ENCODE measurements at regions not wholly inside any gene's neighbourhood (a gene's known extent, or its start where the extent isn't known, plus 50 kb on each side); places are given as distances from the start of the nearest gene placed in this dataset.

GRCh38 chrX:92224406-92224805 lies 445.2 kb downstream of the PCDH11X start:
- H2AFZ ChIP-seq (ENCODE audit: low read length), result no peak overlapping the region
- H3K27me3 ChIP-seq (ENCODE audit: control insufficient read depth in 1 of 2, insufficient read depth in 2 of 2, low read length in 2 of 2), result no peaks in the 10 kb centered on the region
- POLR2A ChIA-PET, result no interaction called here
- no peaks in the 10 kb centered on the region for H3K79me2 ChIP-seq (ENCODE audit: insufficient read depth, low read length)
- ATAC-seq (no peak), FAIRE-seq (no peak), DNase-seq (ENCODE audit: low spot score) (no peak)
- no peaks in the 10 kb centered on the region for H3K36me3 ChIP-seq (replicated peaks in 1 of 2; ENCODE audit: control insufficient read depth in 1 of 2, insufficient read depth in 2 of 2, low read length in 2 of 2)
- no peaks in the 10 kb centered on the region for H3K9me3 ChIP-seq (ENCODE audit: low read length)
- CTCF ChIA-PET (ENCODE audit: low intra/inter-chr PET ratio, low total read pairs), result no interaction called here
- WGBS (ENCODE audit: low lambda C conversion rate), result 3% methylated on average over 2 of the region's 2 CpGs
- BruUV-seq (replicated peaks), result no TSS peak
- H3K4me2 ChIP-seq (ENCODE audit: low read depth, low read length), result no peak overlapping the region
- in situ Hi-C loops (cut with HindIII; ENCODE audit: extremely low pct_ligation_motif_present, low pct_unique_long_range_greater_than_20kb) (no loop called here), intact Hi-C loops (cut with micrococcal nuclease; ENCODE audit: unreplicated experiment) (no loop called here)
- H3K9ac ChIP-seq (ENCODE audit: insufficient read depth, low read depth, low read length), result no peak overlapping the region
- no peak overlapping the region for H3K27ac ChIP-seq (ENCODE audit: extremely low read length, insufficient read depth, low read length)
- H4K20me1 ChIP-seq (ENCODE audit: insufficient read depth, low read length), result no peaks in the 10 kb centered on the region
- no peak for TF ChIP-seq BCLAF1 (IDR thresholded peaks at IDR 0.05)
- TF ChIP-seq SATB2 (CRISPR knock-in tag; IDR thresholded peaks at IDR 0.05), result no peak
- TF ChIP-seq ZBTB42 (CRISPR knock-in tag; IDR thresholded peaks at IDR 0.05), result no peak
- no peak for TF ChIP-seq GPBP1L1 (CRISPR knock-in tag; IDR thresholded peaks at IDR 0.05)
- no peak for TF ChIP-seq ESRRA (CRISPR knock-in tag; IDR thresholded peaks at IDR 0.05; ENCODE audit: low read depth)
- TF ChIP-seq CBX1 (IDR thresholded peaks at IDR 0.05; ENCODE audit: low read depth), result no peak
- no peak for TF ChIP-seq NR2F2 (IDR thresholded peaks at IDR 0.05; ENCODE audit: borderline replicate concordance, low read depth)
- TF ChIP-seq CEBPB (IDR thresholded peaks at IDR 0.05; ENCODE audit: borderline replicate concordance, low read depth, low read length), result no peak
- TF ChIP-seq SP140L (CRISPR knock-in tag; IDR thresholded peaks at IDR 0.05; ENCODE audit: borderline replicate concordance), result no peak
- no peak for TF ChIP-seq BRCA1 (CRISPR knock-in tag; IDR thresholded peaks at IDR 0.05)
- no peak for TF ChIP-seq SIN3B (IDR thresholded peaks at IDR 0.05; ENCODE audit: low read length)
- no peak overlapping the region for H3K4me3 ChIP-seq (replicated peaks in 1 of 3; ENCODE audit: insufficient read depth in 1 of 3, low read depth in 2 of 3, low read length in 3 of 3)
- H3K4me1 ChIP-seq (ENCODE audit: insufficient read depth, low read length), result no peaks in the 10 kb centered on the region

Data from HepG2 (cell line).